Stimulated activated CD4-positive, alpha-beta T cell treated with anti-CD3 and anti-CD28 coated beads, Interleukin-4, amount 100 ng/mL, for 48 hours (primary cell): ENCODE measurements at regions not wholly inside any gene's neighbourhood (a gene's known extent, or its start where the extent isn't known, plus 50 kb on each side); places are given as distances from the start of the nearest gene placed in this dataset.

Source experiments
- DNase-seq, 2 donors: peaks; one replicate each; pipeline ENCODE4 v3.0.0-alpha.2; 2020; ENCODE audit warnings: low read depth in 2 of 2

DNA sequence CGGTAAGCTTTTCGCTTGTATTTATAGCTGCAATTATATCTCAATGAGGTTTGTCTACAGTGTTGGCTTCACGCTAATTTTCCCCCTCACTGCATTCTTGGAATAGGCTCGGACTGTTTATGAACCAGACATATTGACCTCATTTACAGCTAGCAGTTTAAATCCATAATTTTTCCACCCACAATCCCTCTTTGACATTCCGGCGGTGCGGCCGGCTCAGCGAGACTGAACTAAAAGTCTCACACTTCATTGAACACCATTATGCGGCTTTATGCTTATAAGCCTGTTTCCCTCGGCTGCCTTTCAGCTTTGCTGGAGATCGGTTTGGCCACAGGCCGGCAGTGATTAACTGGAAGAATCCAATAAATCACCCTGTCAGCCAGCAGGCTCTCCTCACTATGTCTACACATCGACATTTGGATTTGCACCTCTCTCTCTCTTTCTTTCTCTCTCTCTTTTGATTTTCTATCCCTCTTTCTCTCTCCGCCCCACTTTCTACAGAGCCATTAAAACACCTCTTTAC is 315.0 kb upstream of the TLE4 start:
- DNase-seq = no peak

DNA sequence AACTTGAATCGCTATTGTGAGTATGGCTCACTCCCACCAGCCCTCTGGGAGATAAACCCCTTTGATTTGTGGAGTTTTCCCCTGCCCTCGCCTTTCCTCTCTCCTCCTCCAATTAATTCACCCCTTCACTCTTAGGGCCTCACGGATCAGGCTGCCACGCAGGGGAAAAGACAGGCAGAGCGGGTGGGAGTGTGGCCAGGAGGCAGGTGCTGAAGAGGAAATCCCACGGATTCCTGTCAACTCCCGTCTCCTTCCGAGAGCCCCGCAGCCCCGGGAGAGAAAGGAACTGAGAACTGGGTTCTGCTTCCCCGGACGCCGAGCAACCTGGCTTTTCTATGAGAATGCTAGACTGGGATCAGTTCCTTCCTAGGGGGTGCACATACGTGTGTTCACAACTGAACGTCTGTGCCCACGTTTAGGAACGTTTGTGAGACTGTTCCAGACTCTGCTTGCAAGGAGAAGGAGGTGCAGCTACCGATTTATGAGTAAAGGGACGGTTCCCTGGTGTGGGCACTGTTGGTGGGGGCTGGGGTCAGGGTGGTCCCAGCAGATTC is 314.5 kb upstream of the TLE4 start:
- no peak for DNase-seq

DNA sequence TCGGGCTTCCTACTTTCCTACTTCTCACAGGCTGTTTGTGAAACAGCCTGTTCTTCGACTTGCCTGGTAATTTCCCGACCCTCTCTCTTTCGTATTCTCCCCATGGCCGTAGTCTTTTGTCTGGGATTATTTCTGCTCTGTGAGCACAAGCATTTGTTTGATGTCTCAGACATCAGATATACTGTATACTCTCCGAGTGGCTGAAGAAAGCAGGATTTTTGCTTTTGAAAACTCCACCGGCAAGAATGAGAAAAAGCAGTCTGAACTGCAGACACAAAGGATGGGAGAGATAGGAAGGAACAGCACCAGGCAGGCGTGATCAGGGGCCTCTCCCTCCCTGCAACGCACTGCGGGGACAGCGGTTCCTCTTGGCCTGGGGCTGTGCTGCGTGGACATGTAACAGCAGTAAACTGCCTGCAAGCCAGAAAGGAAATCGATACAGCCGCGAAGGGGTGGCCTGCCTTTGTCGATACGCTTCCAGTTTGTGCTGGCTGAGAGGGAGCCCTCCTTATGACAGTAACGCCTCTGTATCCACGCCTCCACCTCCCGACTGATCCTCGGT is 313.9 kb upstream of the TLE4 start:
- DNase-seq = no peak

DNA sequence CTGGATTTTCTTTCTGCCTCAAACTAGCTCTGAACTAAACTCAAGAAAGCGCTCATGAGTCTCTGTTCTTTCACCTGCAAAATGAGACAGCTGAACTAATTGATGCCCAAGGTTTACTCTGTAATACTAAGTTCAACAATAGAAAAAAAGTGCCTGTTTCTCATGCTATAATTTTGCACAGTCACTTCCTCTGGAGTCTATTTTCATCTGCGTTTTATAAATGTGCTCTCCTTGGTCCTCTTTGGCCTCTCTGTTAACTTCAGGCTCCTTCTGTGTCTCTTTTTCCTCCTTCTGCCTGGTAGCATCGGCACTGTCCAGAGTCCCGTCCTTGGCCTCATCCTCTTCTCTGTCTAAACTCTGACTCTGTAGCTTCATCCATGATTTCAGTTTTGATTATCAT is 311.9 kb upstream of the TLE4 start:
- DNase-seq = no peak

DNA sequence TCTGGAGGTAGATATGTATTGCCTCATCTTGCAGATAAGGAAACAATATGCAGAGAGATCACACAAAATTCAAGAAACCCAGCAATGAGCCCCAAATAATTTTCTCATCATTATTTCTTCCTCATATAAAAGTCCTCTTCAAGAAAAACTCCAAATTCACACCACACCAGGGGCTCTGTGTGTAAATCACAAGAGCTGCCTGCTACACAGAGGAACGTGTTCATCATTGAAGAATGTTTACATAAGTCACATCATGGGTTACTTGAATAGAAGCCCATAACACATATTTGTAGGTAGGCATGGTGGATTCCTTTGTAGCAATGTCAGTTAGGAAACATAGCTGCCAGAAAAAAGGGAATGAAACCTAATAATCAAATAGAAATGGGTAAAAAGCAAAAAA is 308.1 kb upstream of the TLE4 start:
- no peak for DNase-seq

DNA sequence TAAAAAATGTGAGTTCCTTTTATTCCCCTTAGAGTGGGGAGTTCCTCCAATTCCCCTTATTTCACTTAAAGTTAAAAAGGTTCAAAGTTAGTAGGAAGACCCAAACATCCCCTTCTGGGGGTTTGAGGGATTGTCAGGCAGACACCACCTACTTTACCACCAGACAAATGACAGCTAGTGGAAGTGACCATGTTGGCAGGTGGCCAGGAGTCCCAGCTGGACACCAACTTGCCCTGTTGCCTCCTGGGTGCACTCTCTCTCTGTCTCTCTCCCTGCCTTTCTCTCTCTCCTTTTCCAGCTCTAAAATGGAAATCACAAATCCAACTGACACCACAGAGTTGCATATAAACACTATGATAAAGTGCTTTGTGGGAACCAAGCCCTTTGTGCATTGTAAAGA is 307.7 kb upstream of the TLE4 start:
- no peak for DNase-seq

DNA sequence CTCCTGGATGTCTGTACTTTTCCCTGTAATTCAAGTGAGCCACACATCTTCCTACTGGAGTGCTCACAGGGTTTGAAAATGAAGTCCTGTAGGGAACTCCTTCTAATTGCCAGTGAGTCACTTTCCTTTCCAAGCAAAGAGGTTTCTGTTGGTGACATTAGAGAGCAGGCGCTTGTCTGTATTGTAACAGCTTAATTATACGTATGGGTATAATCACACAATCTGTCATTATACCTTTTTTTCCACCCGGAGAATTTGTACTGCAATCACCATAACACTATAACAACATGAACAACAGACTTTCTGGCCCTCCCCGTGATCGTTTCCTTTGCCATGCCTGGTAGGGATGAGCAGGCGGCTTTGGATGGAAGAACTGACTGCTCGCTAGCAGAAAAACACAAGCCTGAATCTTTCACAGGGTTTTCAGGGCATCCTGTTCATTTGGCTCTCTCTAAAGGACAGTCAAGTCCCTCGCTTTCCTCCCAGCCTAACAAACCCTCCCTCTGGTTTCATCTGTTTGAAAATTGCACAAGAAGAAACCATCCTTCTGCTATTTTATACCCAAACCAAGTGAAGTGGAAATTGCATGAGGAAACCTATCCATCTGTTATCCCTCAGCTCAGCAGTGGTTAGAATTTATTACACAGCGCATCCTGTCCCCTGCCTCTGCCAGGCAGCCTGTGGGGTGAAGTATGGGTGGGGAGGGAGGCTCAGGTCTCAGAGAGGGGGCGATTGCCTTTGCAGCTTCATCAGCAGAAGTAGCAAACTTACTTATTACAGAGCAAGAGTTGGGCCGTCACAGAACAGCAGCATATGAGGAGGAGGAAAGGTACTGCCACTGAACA is 307.0 kb upstream of the TLE4 start:
- DNase-seq = no peak

DNA sequence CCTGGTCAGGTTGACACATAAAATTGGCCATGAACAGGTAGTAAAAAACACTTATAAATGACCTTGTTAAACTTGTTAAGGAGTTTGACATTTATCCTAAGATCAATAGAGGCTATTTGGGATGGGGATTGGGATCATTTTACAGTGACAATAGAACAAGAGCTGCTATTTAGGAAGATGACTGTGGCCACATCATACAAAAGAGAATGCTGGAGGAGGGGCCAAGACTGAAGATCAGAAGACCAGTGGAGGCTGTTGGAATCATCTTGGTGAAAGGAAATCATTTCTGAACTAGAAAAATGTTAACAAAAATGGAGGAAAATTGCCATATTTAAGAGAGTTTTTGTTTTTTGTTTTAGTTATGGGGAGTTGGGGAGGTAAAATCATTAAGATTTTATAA is 304.8 kb upstream of the TLE4 start:
- no peak for DNase-seq

DNA sequence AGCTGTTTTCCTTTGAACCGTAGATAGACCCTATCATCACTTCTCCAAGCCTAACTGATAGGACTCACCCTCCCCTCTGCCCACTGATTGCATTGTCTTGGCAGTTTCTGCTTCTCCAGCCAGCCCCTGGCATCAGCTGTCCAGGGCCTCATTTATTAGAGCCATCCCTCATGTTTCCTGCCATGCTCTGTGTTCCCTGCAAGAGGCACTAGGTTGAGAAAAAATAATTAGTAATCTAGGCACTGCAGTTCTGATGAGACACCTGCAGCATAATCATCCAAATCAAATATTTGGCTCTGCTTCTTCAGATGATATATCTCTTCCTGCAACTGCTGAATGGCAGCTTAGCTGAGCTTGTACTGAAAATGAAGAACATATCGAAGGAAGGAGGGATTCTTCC is 303.0 kb upstream of the TLE4 start:
- no peak for DNase-seq

DNA sequence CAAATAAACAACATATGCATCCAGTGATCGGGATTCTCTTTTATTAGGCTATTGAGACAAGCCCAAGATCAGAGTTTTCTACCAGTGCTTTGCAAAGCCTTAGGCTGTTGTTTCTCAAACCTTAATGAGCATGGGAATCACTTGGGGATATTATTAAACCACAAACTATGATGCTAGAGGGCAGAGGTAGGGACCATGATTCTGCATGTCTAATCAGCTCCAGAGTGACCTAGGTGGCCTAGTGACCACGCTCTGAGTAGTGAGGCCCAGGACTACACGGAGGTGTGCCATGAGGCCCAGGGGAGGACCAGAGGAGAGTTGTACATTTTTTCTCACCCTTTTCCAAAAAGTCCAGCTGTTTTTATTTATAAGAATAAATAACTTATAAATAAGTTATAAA is 298.5 kb upstream of the TLE4 start:
- DNase-seq = no peak

DNA sequence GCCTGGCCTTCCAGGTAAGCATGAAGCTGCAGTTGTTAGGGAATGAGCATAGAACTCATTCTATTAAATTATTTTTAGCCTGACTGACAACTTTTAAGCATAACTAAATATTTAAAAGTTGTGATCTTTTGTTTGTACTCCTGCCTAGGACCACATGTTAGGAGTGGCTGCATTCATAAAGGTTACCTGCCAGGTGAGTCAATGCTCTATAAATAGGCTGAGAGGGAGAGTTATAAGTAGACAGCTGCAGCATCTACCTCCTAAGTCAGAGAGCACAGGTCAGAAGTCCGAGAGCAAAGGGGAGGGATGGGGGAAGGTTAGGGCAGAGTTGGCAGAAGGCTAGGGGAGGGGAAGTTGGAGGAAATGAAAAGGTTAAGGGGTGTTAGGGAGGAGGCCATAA is 292.4 kb upstream of the TLE4 start:
- DNase-seq = no peak

DNA sequence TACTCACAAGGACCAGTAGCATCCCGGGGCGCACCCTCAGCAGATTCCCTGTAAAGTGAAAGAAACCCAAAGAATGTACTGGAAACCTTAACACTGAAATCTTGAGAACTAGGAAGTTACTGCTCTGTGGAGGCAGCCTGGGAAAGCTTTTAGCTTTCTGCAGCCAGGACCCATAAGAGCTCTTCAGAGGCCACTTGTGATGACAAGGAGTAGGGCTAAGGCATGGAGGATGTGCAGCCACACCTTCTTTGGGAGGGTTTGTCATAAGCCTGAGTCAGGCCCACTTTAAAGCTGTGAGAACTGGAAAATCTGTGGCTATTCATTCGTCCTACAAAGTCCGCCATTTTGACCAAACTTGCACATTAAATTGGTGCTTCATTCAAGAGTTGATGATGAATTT is 291.1 kb upstream of the TLE4 start:
- no peak for DNase-seq

DNA sequence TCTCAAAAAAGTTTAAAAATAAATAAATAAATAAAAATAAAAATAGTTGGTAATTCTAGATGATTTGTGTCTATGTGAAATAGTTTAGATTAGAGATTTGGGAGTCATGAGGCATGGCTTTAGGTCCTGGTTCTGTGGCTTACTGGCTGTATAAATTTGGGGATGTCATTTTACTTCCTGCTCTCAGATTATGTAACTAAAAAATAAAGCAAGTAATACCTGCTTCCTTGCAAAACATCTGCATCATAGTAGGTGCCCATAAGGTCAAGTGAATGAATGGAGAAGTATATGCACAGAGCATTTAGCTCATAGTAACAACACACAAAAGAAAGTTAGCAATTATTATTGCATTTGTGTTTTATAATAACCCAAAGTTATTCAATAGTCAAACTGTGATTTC is 287.7 kb upstream of the TLE4 start:
- DNase-seq = no peak

DNA sequence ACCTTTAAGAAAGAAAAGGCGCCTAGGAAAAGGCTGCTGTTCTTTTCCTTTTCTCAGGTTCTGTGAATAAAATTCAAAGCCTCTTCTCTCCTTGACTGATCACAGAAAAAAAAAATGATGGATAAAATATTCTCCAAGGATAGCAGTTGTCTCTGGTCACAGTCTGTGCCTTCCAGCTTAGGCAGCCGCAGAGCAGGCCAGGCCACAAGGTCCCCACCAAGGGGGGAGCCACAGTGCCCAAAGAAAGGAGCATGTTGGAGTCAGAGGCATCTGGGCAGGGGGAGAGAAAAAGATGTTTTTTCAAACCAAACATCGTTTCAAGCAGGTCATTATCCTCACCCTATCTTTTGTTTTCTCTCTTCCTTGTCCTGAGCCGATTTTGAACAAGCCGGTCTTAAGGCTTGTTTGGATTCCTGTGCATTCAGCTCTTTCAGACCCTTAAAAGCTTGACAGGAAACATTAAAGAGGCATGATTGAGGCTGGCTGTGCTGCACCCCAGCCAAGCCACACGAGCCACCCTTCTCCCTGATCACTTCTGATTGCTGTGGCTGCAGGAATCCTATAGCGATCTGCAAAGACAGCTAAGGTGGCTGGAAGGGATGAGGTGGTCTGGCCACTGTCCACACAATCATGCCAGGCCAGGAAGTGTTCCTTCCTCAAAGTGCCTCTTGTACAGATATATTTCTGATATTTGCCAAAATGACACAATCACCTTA is 284.6 kb upstream of the TLE4 start:
- no peak for DNase-seq

DNA sequence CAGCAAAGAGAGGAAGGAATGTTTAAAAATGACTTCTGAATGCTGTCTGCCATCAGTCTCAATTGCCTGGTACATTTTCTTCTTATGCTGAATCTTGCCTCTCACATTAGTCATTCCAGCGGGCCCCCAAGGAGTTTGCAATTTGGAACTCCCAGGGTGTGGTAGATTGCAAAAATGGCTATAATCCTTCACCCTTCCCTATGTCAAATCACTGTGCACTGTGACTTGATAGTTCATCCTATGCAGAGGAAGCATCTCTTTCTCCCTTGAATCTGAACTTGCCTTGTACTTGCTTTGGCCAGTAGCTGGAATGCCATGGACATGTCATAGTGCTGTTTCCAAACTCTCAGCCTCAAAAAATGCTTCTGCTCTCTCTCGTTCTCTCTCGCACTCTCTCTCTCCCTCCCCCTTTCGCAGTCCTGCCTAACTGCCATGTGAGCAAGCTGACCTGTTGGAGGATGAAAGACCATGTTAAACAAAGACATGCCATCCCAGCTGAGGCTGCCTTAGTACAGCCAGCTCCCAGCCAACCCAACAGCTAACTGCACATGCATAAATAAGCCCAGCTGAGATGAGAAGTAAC is 284.0 kb upstream of the TLE4 start:
- no peak for DNase-seq

DNA sequence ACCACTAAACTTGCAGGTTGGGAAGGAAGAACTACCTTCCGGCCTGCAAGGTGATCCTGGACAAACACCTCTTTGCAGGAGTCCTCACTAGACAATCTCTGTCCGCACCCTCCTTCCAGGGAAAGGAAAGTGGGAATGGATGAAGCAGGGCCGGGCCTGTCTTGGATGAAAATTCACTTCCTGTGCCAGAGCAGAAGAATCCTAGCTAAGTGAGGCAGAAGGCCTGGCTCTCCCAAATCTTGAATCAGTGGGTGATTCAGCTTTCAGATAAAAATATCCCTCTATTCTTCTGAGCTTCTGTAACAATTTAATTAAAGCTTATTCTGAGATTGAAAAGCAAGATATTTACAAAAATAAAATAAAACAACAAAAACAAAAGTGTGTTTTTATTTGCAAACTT is 281.9 kb upstream of the TLE4 start:
- no peak for DNase-seq

DNA sequence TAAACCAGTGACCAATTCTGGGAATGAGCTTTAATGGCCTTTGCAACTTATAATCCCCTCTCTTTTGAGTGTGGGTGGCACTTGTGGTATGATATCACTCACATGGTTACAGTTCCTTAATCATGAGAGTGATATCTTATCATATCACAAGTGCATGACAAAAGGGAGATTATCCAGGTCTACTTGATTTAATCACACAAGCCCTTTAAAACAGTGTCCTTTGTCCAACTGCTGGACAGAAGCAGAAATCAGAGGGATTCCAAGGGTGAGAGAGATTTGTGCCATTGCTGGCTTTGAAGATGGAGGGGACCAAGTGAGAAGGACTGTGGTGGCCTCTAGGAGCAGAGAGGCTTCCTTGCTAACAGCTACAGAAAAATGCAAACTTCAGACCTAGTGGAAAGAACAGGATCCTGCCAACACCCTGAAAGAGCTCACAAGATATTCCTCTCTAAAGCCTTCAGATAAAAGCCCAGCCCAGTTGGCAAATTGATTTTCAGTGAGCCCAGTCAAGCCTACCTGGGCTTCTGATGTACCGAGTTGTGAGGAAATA is 279.0 kb upstream of the TLE4 start:
- no peak for DNase-seq

DNA sequence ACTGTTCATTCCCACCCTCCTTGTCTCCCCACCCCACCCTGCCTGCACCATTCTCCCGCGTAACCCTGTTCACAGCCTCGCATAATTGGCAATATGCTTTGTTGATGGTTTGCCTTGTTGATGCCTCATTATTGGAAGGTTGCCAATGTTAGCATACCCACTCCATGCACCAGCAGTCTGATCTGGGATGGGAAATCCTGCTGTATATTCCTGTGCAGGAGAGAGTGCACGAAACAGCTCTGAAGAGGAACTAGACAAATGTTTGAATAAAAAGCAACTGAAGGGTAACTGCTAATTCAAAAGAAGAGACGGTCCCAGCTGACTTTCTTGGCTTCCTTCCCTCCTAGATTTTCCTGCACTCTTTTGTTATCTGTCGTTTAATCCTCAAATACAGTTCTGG is 271.7 kb upstream of the TLE4 start:
- no peak for DNase-seq

DNA sequence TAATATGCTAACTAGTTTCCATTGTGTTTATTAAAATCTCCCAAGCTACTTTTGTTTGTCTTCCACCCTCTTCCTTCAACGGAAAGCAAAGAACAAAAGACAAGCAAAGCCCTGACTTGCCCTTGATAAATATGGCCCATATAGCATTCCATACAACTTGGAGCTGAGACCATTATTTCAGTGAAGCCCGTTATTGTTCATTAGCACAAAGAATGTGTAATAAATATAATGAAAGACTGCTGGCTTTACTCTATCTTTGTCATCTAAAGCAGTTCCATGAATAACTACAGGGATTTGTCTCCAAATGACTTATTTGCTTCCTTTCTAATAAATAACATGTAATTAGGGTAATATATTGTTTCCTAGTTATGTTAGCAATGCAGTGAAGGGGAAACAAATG is 270.7 kb upstream of the TLE4 start:
- DNase-seq = no peak

DNA sequence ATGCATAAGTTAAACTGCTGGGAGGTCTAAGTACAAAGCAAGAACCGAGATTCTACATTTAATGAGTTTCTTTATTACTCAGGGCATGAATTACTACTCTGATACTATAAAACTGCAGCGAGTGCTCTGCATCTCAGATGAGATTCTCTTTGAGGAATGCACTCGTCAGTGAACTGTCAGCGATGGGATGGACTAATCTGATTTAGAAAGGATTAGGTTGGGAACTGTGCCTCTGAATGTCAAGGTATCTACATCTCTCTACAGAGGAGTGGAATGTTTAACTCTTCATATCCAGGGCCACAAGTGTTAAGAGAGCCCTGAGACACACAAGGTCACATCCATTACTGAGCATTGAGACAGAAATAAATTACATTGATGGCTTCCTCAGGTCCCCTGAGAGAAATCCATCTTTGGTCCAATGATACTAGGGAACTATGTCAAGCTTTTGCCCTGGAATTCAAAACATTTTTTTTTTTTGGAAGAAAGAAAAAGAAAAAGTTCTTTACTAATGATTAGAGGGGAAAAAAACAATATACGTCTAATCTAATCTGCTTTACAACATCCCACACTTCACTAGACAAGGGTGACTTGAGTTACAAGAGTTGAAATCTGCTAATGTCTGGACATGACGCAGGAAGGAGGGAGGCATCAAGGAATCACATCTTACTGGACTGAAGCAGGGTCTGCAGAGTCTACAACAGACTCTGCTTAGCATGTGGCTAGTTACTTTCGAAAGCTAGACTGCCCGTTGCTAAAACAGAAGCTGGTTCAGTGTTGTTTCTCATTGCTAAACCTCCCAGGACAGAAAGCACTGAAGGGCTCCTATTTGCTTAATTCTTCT is 270.0 kb upstream of the TLE4 start:
- no peak for DNase-seq

DNA sequence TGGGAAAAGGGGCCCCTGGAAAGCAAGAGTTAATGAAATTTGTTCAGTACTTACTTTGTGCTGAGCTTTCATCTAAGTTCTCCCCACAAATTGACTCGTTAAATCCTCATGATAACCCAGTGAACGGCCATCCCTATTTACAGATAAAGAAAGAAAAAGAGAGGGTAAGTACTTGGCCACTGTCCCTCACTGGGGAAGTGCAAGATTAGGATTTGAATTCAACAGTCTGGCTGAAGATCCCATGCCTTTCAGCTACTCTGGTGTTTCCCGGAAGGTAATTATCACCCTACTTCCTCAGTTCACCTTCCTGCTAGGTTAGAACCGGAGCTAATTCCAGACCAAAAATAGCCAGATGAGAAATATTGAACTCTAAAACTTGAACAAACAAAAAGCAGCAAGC is 269.2 kb upstream of the TLE4 start:
- DNase-seq = no peak
